Right lobe of liver (tissue), 6 donors: ENCODE measurements at regions not wholly inside any gene's neighbourhood (a gene's known extent, or its start where the extent isn't known, plus 50 kb on each side); places are given as distances from the start of the nearest gene placed in this dataset.

Experiments used
- ATAC-seq, 4 donors: fragments of 200-7000 bp; cut with Tn5 transposase; one replicate each; pipeline ENCODE4 v1.9.1; 2020; ENCODE audit warnings: mild to moderate bottlenecking in 4 of 4, moderate library complexity in 4 of 4
- DNase-seq, 3 donors: peaks; one replicate each; pipeline ENCODE4 v3.0.0-alpha.2; 2020
- H3K27ac ChIP-seq, 3 donors: fragments of 200-600 bp; one replicate each; pipeline ENCODE4 v1.8.0; 2022
- H3K27me3 ChIP-seq, 2 donors: fragments of 200-600 bp; one replicate each; pipeline ENCODE4 v1.8.0; 2022
- H3K36me3 ChIP-seq, 4 donors: fragments of 200-600 bp; sonication (generic) in 1 of 4; one replicate each; pipeline versions ENCODE4 v1.5.1 to v1.8.0; 2017 to 2022; ENCODE audit warnings: control low read depth in 1 of 4
- H3K4me1 ChIP-seq, 4 donors: fragments of 200-600 bp; sonication (generic) in 1 of 4; one replicate each; pipeline versions ENCODE4 v1.5.1 to v1.8.0; 2017 to 2022; ENCODE audit warnings: control low read depth in 1 of 4
- H3K4me3 ChIP-seq, 3 donors: fragments of 200-600 bp; one replicate each; pipeline ENCODE4 v1.8.0; 2022
- H3K9me3 ChIP-seq, 4 donors: fragments of 200-600 bp; sonication (generic) in 1 of 4; one replicate each; pipeline versions ENCODE4 v1.5.1 to v1.8.0; 2017 to 2022; ENCODE audit warnings: control low read depth in 1 of 4
- POLR2A ChIP-seq: fragments of 450-650 bp; IDR thresholded peaks from one replicate; pipeline ENCODE4 v1.6.1; 2017; ENCODE audit warnings: antibody characterized with exemption, mild to moderate bottlenecking
- WGBS: methylation state at CpG from one replicate; pipeline ENCODE4 v1.1.6; 2018; ENCODE audit warnings: low coverage, low lambda C conversion rate; ENCODE audit not compliant: insufficient coverage; ENCODE audit errors: missing lambda C conversion rate; 5-methylcytosine and 5-hydroxymethylcytosine counted together
- intact Hi-C, 2 donors: fragments of 100-400 bp; cut with DNase I; formaldehyde crosslinking; loops; one replicate each; pipeline versions ENCODE4 v1.11.2 to v1.14.1; 2022
- TF ChIP-seq, protein P1 (sequence below), 4 donors: fragments of 200-600 bp in 3 of 4; fragments of 450-650 bp in 1 of 4; IDR thresholded peaks; one replicate each; pipeline versions ENCODE4 v1.5.1 to v1.8.0; 2016 to 2022; ENCODE audit warnings: antibody characterized with exemption in 4 of 4, mild to moderate bottlenecking in 2 of 4
- donor health status: DM: no; HTN: yes; CAD: no.
- donor health status: DM: no; HTN: no; CAD: no.
- donor health status: DM: no; HTN: no; CAD: no.
- donor health status: DM: no; HTN: yes; CAD: no.
- donor health status: DM: no; HTN: yes; CAD: no.

DNA sequence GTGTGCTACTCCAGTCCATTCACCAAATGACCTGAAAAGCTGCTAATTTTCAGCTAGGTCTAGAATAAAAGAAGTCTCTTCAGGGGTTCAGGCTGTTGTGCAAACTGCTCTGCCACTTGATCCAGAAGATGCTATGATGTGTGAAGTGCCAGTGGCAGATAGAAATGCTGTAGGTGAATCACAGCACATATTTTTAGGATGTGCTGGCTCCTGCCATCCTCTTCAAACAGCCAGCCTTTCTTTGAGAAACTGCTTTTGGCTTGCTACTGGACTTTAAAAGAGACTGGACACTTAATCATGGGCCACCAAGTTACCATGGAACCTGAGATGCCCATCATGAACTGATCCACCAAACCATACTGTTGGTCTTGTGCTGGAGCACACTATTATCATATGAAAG, 322.1 kb downstream of the EN1 start:
- Histone ChIP-seq H3K4me1 (no peaks in the 10 kb centered on the region), H3K27me3 (no peaks in the 10 kb centered on the region), H3K27ac (no peak overlapping the region), H3K36me3 (no peaks in the 10 kb centered on the region), H3K4me3 (no peak overlapping the region), H3K9me3 (no peaks in the 10 kb centered on the region)
- ATAC-seq (no peak), DNase-seq (no peak)
- intact Hi-C loops = no loop called here
- TF ChIP-seq, protein P1, sequence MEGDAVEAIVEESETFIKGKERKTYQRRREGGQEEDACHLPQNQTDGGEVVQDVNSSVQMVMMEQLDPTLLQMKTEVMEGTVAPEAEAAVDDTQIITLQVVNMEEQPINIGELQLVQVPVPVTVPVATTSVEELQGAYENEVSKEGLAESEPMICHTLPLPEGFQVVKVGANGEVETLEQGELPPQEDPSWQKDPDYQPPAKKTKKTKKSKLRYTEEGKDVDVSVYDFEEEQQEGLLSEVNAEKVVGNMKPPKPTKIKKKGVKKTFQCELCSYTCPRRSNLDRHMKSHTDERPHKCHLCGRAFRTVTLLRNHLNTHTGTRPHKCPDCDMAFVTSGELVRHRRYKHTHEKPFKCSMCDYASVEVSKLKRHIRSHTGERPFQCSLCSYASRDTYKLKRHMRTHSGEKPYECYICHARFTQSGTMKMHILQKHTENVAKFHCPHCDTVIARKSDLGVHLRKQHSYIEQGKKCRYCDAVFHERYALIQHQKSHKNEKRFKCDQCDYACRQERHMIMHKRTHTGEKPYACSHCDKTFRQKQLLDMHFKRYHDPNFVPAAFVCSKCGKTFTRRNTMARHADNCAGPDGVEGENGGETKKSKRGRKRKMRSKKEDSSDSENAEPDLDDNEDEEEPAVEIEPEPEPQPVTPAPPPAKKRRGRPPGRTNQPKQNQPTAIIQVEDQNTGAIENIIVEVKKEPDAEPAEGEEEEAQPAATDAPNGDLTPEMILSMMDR (IDR thresholded peaks at IDR 0.05) = no peak
- no peak for TF ChIP-seq POLR2A

DNA sequence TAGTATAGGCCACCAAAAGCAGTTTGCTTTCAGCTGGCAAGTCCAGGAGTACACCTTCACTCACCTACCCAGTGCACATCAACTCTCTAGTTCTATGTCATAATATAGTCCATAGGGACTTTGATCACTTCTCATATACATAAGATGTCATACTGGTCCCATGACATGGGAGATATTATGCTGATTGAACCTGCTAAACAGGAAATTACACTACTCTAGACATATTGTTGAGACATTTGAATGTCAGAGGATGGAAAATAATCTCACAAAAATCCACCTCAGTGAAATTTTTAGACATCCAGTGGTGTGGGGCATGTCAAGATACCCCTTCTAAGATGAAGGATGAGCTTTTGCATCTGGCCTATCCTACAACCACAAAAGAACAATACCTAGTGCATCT, 322.5 kb downstream of the EN1 start:
- DNase-seq (no peak), ATAC-seq (no peak)
- no peak for TF ChIP-seq POLR2A
- TF ChIP-seq, protein P1 (IDR thresholded peaks at IDR 0.05) = no peak
- Histone ChIP-seq H3K27me3 (no peaks in the 10 kb centered on the region), H3K4me1 (no peaks in the 10 kb centered on the region), H3K36me3 (no peaks in the 10 kb centered on the region), H3K4me3 (no peak overlapping the region), H3K9me3 (peaks cover 0 to 1% (median 0%) of the 10 kb centered on the region in 4 donors), H3K27ac (no peak overlapping the region)
- intact Hi-C loops = no loop called here

DNA sequence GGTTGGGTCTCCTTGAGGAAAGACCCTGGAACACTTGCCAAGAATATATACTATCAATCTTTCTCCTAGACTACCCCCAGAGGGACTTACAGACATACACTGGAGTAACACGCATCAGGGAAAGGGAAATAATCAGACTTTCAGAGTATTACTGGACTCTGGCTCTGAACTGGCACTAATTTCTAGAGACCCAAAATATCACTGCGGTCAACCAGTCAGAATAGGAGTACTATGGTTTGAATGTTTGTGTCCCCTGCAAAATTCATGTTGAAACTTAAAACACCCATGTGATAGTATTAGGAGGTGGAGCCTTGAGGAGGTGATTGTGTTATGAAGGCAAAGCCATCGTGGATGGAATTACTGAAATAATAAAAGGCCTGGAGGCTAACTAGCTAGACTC, 323.7 kb downstream of the EN1 start:
- DNase-seq (no peak), ATAC-seq (no peak)
- Histone ChIP-seq H3K9me3 (peaks cover 0 to 9% (median 0%) of the 10 kb centered on the region in 4 donors), H3K36me3 (no peaks in the 10 kb centered on the region), H3K4me1 (no peaks in the 10 kb centered on the region), H3K27ac (no peak overlapping the region), H3K27me3 (no peaks in the 10 kb centered on the region), H3K4me3 (no peak overlapping the region)
- WGBS = 57% methylated on average over 2 of the region's 3 CpGs
- intact Hi-C loops = no loop called here
- TF ChIP-seq, protein P1 (IDR thresholded peaks at IDR 0.05) = no peak
- no peak for TF ChIP-seq POLR2A

DNA sequence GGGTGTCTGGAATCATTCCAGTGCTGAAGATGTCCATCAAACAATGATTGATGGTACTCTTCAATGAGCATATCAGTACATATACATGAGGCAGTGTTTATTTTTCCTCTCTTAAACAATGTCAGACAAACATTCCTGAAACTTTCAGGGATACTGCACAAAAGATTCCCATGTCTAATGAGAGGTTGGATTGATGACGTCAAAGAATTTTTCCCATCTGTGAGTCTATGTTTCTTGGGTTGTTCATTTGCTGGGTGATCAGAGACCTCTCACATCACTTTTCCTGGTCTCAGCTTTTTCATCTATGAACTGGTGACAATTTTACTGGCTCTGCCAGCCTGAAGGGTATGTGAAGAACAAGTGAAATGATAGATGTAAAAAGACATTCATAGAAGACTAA, 325.5 kb downstream of the EN1 start:
- no peak overlapping the region for H3K4me3 ChIP-seq
- H3K4me1 ChIP-seq = no peaks in the 10 kb centered on the region
- H3K9me3 ChIP-seq = peaks cover 0 to 9% (median 0%) of the 10 kb centered on the region in 4 donors
- H3K27ac ChIP-seq = no peak overlapping the region
- TF ChIP-seq POLR2A = no peak
- TF ChIP-seq, protein P1 (IDR thresholded peaks at IDR 0.05) = no peak
- ATAC-seq (no peak), DNase-seq (no peak)
- H3K27me3 ChIP-seq = no peaks in the 10 kb centered on the region
- WGBS = 83% methylated on average over 1 of the region's 1 CpG
- no peaks in the 10 kb centered on the region for H3K36me3 ChIP-seq
- intact Hi-C loops = no loop called here

DNA sequence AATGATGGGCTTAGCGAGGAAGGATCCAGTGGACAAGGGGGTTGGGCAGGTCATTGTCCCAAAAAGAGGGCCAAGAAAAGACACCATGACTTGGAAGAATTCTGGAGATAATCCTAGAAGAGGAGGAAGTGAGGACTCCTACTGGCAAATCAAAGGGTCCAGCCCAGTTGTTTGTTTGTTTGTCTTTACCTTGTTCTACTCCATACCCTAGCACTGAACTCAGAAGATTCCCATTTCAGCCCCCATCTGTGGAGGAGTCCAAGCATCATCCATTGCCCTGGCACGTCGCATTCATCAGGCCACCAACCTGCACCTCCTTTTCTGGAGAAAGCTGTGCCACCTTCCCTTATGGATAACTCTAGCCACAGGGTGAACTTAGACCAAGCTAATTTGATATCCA, 326.2 kb downstream of the EN1 start:
- Histone ChIP-seq H3K4me3 (no peak overlapping the region), H3K9me3 (peaks cover 0 to 9% (median 0%) of the 10 kb centered on the region in 4 donors), H3K36me3 (no peaks in the 10 kb centered on the region), H3K27me3 (no peaks in the 10 kb centered on the region), H3K4me1 (no peaks in the 10 kb centered on the region), H3K27ac (no peak overlapping the region)
- WGBS = 74% methylated on average over 3 of the region's 3 CpGs
- ATAC-seq (no peak), DNase-seq (no peak)
- TF ChIP-seq POLR2A = no peak
- TF ChIP-seq, protein P1 (IDR thresholded peaks at IDR 0.05) = no peak
- intact Hi-C loops = no loop called here
